HuH-7.5 (cell line): ENCODE measurements at regions not wholly inside any gene's neighbourhood (a gene's known extent, or its start where the extent isn't known, plus 50 kb on each side); places are given as distances from the start of the nearest gene placed in this dataset.

Experiments
- DNase-seq: peaks from one replicate; pipeline ENCODE4 v3.0.0; 2011; ENCODE audit warnings: low spot score

DNA sequence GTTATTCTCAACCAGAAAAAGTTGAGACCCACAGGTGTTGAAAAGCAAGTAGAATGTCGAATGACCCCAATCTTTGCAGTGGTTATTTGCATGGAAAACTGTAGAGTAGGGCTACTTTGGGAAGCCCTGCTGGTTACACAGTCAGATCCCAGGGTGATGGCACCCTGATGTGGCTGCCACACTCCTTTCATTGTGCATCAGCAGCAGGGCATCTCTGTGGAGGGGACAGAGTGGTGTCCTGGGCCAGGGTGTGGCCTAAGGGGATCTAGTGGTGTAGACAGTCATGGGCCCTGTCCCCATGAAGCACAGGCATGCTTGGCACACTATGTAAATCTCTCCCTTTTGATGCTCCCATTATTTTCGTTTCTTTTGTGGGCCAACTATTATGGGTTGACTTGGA, 199.4 kb upstream of the NAV2 start:
- no peak for DNase-seq

DNA sequence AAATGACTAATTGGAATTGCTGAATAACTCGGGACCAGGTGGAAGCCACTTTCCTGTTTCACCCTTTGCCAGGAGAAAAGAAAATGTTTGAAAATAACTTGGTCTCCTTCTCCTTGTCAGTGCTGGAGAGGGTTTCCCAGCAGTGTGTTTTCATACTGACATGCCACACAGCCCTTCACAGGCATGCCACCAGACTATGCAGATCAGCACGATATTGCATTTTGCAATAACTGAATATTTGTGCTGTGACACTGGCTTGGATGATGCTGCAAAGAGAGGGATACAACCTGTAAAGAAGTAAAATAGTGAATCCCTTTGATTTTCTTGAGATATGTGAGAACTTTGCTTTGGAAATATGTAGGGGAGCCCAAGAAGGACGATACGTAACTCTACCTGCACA, 200.0 kb upstream of the NAV2 start:
- no peak for DNase-seq

DNA sequence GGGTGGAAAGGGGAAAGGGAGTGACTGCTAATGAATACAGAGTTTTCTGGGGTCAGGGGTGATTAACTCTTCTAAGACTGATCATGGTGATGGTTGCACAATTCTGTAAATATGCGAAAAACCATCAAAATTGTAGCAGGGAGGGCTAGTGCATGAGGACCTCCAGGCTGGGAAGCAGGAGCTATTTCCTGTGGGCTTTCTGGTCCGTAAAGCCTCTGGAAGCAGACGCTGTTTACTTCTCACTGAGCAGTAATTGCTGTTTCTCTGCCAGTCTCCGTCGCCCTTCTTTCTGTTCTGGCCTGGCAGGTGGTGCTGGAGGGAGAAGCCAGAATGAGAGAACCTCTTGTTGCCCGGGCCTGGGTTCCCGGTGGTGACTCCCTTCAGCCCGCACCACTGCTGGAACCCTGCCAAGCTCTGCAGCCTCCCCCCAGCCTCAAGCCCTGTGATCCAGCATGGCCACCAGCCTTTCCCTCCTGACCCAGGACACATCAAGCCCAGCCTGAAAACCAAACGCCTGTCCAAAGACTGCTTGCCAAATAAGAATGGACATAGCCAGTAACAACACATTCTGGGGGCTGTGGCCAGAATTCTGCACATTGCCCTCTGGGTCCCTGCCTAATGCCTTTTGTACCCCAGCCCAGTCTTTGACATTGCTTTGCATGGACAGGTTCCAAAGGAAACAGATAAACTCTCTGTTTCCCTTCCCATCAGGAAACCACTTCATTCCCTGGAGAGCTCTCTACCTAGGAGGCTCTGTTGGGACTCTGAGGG, 201.0 kb upstream of the NAV2 start:
- no peak for DNase-seq

DNA sequence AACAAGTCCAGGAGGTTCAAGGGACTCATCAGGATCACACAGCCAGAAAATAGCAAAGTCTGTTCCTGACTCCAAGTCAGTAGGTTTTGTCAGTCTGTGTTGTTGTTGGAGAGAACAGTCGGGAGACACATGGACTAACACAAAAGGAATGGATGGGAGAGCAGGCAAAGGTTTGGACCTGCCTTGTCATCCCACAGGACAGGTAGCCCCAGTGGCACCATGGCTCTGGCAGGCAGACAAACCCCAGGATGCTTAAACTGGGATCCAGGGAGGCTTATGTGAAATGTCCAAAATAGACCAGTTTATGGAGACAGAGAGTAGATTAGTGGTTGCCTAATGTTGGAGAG, 201.6 kb upstream of the NAV2 start:
- DNase-seq = no peak

DNA sequence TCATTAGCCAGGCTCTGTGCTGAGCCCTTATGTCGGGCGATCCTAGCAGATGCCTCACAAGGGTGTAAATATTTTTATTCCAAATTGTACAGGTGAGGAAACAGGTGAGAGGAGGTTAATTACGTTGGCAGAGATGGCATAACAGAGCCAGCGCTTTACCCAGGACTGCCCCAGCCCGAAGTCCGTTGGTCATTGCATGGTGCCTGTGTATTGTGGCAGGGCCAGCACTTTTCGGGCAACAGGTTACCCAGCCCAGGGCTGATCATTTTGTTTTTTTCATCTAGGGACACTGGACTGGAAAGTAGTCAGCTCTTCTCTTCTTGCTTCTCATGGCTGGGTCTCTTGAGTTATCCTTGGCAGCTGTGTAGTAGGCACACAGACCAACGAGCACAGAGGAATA, 202.2 kb upstream of the NAV2 start:
- DNase-seq = no peak

DNA sequence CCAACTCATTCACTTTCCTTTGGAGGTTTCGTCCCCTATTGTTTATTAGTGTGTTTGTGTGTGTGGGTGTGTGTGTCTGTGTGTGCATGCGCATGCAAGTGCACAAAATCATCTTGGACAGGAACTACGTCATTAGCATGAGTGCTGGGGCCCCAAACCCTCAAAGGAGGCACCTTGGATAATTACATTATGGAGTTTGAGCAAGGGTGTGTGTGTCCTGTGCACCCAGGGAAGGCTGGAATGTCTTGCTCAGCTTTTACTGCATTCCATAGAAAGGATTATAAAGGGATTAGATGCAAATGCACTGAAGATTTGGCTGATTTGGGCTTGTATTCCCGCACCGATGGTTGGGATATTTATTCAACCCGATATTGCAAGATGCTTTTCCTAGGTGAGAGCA, 203.4 kb upstream of the NAV2 start:
- DNase-seq = no peak

DNA sequence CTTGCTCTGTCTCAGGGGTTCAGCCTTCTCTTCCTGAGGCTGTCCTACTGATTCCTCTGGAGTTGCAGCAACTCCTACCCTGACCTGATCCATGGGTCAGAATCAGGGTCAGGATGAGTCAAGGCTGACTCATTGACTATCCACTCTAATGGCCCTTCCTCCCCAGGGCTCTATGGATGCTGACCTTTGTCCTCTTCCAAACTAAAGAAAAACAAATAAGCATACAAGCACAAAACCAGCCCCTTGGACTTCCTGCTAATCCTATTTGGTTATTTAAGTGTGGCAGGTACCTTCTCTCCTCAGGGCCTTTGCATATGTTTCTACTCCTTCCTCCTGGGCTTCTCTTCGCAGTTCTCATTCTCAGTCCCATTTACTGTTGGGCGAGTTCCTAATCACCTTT, 204.5 kb upstream of the NAV2 start:
- DNase-seq = peak; percentile 58

DNA sequence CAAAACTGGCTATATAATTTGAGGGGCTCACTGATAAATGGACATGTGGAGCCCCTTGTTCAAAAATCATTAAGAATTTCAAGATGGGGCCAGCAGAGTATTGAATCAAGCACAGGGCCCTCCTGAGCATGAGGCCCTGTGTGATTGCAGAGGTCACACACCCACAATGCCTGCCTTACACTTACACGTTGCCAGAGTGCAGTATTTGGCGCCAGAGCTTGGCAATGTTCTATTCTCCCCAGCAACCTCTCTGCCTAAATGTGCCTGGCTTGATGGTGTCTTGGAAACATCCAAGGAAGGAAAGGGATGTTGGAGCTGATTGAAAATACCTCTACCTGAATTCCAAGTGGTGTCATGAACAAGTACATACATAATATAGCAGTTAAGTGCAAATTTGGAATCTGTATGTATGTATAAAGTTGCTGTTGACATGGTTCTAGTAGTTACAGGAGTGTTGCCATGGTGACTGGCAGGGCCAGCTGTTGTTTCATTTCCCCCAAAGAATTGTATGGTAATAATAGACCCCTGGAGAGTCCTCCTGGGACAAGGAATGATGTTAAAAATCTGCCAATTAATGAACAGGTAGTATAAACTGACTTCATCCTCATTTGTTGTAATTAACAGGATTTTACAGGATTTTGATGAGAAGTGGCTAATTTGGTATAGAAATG, 205.7 kb upstream of the NAV2 start:
- no peak for DNase-seq

DNA sequence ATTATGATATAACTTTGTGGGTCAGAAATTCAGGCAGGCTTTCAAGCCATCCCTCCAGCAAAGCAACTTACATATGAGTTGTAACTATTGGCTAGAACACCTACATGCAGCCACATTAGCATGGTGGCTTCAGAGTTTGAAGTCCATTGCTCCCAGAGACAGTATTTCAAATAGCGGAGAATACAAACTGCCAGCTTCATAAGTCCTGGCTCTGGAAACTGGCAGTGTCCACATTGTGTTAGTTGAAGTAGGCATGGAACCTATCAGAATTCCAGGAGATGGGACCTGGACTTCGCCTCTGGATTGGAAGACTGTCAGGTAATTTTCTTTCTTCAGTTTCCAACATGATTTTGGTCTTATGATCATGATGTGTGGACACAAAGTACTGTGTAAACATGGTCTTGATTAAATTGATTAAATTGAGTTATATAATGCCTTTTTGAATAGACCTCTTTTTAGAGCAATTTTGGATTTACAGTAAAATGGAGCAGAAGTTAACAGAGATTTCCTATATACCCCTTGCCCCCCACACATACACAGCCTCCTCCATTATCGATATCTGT, 209.9 kb upstream of the NAV2 start:
- DNase-seq = no peak

DNA sequence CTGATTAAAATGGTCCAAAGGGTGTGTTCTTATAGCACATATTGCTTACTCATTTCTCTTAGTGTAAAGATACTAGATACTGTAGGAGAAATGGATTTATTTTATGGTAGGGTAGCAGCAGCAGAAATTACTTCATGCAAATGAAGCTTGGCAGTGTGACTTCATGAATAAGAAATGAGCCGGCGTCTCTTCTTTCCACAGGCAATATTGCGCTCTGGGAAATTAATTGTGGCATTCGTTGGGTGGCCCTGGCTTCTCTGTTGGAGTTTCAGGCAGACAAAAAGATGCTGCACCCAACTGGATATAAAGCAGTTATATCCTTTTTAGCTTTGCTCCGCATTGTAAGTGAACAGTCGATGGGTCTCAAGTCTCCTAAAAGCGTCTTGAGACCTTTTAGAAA, 211.0 kb upstream of the NAV2 start:
- DNase-seq = no peak

DNA sequence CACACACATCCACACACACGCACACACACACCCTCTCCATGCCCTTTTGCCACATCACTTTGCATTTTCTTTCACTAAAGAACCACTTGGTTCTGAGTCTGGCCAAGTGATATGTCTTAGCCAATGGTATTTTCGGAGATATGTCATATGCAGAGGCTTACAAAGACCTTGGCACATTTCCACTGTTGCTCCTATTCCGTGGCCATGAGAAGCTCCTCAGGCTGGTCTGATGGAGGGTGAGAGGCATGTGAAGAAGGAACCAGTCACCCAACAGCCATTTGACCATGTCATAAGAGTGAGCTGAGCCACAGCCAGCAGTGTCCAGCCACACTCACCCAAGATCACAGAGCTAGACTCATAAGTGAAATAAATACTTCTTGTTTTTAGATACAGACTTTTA, 212.6 kb upstream of the NAV2 start:
- DNase-seq = no peak

DNA sequence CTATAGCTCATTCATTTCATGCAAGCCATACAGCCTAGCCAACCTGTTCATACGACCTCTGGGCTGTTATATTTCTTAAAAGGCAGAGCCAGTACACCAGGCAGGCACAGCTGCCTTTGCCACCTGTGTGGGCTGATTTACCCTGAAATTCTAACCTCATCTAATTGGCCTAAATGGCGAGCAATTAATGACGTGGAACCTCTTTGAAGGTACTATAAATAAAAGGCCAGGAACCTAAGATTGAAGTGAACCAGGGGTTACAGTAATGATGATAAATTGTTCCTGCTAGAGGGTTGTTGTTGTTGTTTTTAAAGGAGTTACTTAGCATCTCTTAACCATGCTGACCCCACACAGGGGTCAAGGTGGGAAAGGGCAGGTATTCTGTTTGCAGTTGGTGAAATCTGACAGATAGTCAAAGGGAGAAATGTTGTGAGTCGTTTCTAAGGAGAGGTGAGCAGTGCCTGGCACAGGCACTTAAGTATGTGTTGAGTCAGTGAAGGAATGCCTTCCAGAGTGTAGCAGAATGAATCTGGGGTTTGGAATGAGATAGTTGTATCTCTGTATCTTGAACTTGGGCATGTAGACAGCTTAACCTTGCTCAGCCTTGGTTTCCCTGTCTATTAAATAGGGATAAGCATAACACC, 213.5 kb upstream of the NAV2 start:
- DNase-seq = no peak

DNA sequence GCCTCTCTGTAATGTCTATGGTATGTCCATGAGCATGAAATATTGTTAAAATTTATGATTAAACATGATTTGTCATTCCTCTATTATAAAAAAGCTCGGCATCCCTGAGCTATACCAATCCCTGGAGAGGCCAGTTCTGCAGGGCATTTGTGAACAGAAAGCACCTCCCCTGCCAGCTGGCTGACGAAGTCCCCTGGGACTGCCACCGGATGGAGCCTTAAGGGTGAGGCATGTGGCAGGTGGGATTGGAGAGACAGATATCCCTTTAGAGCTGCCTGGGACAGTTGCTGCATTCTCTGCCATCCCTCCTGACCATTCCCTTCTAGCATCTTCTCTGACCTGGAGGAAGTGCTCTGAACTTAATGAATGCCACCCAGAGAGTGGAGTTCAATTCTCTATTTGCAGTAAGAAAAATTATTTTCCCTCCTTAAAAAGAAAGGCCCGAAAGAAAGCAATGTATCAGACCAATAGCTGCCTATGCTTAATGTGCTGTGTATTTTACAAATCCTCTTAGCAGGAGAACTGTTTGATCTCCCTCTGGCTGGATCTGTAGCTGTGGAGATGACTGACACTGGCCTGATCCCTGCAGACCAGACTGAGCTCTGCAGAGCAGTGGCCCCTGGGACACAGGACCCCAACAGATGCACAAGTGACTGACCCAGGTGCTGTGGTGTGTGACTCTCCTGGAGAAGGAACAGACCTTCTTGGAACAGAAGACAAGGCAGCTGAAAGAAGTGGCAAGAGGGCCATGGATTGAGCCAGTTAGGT, 219.0 kb upstream of the NAV2 start:
- DNase-seq = no peak

DNA sequence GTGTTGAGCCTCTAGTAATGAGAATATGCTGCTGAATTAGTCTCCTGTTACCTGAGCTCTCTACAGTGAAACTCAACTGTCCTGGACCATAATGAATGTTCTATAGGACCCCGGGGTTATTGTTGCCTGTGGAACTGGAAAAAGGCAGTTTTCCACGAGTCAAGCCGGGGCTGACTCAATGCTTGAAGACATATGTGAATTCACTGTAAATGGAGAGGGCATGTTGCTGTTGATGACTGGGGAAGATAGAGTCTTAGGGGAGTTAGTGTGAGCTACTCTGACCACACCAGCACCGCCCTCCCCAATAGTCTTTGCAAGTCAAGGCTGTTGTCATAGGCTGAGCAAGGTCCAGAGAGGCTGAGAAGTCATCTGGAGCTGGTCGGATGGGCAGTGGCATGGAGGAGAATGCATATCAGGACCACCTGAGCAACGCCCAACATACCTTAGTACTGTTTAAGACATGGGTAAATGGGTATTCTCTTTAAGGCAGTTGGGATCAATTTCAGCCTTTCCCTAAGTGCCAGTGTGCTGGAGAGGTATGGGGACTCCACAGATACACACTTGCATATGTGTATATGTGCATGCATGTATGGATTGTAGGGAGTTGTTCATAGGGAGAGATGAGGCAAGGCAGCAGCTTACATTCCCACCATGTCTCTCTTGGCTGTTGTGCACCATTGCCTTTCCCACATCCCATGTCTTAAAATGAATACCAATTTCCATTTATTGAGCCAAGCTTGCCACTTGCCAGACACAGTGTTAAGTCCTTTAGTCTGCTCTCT, 230.1 kb upstream of the NAV2 start:
- no peak for DNase-seq

DNA sequence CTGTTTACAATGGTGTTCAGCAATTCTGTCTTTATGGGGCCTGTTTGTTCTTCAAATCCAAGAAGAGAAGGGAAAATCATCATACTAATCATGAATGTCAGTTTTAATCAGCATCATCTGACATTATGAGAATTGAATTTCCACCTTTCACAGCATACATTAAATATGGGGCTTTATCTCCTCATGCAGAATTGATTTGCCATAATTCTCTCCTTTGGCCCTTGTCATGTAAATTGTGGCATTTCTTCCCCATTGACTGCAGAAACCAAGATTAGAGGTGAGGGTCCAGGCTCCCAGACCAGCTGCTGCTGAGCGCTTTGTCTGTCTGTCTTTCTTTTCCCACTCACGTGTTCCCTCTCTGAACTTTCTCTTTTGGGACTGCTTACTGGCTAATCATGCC, 232.1 kb upstream of the NAV2 start:
- no peak for DNase-seq

DNA sequence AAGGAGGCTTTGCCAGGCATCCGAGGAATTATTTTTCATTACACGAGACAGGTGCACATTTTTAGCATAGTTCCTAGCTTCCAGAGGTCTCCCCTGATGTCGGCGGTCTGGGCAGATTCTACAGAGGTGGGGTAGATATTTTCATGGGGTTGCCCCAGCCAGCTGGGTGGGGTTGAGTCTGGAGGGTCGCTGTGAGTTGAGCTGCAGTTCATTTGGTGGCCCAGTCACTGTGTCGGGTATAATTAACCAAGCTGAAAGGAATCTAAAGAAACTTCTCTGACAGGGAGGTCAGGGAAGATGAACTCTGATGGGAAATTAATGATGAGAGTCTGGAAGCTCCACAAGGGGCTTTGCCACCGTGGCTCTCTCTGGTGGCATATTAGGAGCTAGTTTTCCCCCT, 233.7 kb upstream of the NAV2 start:
- DNase-seq = no peak

DNA sequence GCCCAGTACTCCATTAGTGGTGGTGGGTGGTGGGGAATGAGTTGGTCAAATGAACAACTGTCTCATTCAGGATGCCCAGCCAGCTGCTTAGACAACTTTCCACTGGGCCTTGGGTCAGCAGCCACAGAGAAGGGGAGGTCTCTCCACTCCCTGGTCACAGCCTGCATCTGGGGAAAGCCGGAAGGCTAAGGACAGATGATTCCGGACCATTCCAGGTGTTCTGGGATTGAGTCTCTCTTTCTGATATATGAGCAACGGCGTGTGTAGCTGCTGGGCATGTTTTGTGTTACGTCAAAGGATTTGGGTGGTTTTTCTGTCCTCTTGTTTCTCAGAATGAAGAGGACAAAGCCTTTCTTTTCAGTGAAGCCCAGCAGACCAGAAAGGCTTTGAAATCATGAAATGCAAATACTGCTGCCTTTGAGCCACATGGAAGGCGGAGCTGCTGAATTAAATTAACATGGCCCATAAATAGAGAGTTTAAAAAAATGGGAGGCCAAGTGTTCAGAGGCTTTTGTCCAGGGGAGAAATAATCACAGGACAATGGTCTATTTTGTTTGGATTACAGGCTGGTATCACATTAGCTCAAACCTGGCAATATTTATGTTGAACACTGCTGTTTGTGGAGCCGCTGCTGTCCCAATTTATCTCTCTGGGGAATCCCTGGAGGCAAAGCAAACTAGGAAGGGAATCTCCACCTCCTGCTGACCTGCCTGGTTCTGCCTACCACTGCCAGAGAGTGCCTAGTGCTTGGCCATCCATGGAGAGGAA, 234.4 kb upstream of the E2F8 start:
- DNase-seq = no peak

DNA sequence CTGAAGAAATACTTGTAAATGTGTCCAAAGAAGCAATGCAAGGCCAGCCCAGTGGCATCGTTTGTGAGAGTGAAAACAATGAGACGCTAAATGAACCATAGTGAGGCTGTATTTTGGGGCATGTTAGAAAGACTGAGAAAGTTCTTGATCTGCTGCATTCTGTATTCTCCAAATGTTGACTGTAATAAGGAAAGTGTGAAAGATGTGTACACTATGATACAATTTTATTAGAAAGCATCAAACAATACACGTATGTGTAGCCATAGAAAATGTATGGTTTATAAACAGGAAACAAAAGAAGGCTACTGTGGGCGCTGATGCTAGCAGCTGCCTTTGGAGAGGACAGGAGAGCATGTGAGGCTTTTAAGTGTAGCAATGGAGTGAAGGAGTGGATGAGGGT, 233.5 kb upstream of the E2F8 start:
- no peak for DNase-seq

DNA sequence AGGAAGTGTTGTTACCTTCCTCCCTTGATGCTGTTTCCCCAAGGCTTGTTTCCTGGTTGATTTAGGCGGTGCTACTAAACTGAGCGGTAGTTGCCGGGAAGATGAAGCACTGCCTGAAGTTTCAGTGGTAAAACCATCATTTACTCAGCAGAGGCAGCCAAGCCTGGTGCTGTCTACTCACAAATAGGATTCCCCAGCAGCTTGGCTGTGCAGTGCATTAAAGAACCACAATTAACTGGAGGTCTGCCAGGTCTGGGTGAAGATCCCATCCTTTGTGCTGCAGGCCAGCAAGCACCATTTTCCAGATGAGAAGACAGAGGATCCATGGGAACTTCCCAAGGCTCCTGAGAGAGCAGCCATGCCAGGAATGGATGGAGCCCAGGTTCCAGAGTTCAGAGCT, 231.9 kb upstream of the E2F8 start:
- no peak for DNase-seq

DNA sequence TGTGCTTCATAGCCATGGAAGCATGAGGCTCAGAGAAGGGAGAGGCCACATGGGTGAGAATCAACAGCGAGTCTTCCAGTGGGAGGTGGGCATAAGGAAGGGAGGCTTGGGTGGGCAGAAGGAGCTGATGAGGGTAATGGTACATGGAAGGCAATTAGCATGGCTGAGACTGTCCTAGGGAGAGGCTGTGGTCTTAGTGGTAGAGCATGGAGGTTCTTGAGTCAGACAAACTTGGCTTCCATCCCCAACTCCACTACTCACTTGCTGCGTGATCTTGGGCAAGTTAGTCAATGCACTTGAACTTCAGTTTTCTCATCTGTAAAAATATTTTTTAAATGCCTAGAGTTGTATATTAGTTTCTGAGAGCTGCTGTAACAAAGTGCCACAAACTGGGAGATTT, 227.2 kb upstream of the E2F8 start:
- DNase-seq = no peak

DNA sequence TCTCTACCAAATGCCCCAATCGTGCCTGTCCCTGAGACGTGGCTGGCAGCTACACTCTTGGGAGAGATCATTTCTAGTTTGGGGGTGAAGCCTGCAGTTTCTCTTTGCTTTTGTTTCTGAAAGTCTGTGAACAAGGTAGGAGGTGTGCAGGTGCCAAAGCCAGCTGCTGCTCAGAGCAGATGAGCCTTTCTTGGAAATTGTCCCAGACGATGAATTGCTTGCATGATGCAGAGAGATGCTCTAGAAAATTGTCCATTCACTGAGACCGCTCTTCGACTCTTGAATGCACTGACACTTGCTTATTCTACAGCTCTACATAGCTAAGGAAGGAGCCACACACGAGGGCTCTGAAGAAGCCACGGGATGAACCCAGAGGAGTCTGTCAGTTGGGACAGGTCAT, 225.6 kb upstream of the E2F8 start:
- no peak for DNase-seq
